GM19438 (cell line): ENCODE measurements at regions not wholly inside any gene's neighbourhood (a gene's known extent, or its start where the extent isn't known, plus 50 kb on each side); places are given as distances from the start of the nearest gene placed in this dataset.

ENCODE experiments used
- ATAC-seq: cut with Tn5 transposase; IDR thresholded peaks from one replicate; pipeline ENCODE4 v1.9.1; 2021; ENCODE audit warnings: low read depth; ENCODE audit not compliant: unreplicated experiment

- ATAC-seq = no peak
Observed at GRCh38 chr9:16322849-16323248, 547.6 kb downstream of the BNC2 start.

- no peak for ATAC-seq
Observed at GRCh38 chr9:16325966-16326365, 544.5 kb downstream of the BNC2 start.

DNA sequence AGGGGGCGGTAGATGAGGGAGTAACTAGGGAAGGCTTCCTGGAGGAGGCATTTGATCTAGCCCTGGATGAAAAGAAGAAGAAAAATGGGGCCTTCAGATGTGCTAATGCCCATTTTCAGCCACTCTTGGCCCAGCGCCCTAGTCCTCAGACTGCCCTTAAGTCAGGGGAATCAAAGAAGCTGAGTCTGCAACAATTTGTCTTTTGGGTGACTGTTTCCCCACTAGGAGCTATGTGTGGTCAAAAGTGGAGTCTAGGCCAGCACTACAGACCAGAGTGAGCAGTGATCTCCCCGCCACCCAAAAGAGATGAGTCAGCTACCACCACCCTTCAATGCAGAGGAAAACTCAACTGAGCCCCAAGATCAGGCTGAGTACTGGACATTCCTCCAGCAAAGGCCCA lies 542.1 kb downstream of the BNC2 start:
- no peak for ATAC-seq

DNA sequence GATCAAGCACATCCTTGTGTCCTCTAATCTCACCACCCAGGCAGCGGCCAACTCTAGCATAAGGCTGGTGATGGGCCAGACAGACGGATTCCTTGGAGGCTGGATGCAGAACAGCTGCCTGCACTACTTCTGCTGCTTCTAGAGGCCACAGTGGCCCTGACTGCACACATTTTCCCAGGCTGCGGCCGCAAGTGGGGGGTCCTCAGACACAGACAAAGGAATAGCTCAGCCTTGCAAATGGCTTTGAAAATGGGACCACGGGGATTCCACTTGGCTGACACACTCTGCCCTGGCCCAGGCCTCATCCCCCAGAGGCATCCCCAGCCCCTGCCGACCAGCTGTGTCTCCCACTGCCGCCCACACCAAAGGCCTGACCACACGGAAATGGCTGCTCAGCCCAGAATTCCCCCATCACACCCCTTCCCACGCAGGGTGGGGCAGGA lies 540.8 kb downstream of the BNC2 start:
- ATAC-seq = no peak

DNA sequence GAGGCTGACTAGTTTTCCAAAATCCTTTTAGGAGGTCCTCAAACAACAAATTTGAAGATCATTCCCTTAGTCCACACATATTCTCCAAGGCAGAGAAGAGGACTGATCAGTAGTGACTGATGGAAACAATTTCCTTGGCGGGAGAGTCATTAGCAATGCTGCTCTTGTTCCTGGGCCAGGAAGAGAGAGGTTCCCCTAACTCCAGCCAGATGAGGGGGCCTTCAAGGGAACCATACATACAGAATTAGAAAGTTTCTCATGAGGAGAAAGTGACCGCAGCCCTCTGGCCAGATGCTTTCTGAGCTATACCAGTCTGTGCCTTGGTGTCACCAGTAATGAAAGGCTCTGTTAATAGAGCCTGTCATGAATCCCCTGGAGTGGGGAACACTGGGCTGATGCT lies 539.4 kb downstream of the BNC2 start:
- no peak for ATAC-seq

DNA sequence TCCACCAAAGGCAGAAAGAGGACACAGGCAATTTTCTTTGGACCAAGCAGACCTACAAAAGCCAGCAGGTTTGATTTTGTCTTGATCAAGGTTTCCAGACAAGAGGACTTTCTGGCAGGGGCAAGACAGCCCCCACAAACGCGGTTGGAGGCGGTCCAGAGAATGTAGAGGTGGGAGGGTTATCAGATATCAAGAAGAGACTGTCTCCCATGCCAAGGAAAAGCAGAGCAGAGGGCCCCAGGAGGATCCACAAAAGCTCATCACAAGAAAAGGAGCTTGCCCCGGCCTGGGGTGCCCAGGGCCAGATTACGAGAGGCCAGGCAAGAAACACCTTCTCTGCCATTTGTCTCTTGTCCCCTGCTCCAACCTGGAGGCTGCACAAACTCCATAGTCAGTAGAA lies 538.9 kb downstream of the BNC2 start:
- no peak for ATAC-seq

DNA sequence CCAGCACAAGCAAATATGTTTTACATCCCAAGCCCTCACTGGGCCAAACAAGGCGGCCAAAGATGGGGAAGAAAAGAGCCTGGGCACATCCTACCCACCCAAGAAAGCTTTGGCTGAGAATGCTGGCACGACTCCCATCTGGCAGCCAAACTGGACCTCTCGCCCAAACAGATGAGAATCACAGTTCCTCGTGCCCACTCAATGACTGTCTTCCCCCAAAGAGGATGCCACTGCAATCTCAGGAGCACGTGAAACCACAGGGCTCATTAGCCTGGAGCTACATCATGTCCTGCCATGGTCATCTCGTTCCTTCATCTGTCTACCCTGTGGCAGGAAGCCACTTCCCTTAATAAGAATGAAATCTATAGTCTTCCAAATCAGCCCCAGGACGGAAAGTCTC lies 536.8 kb downstream of the BNC2 start:
- ATAC-seq = no peak

GRCh38 chr9:16335788-16336580 lies 534.5 kb downstream of the BNC2 start:
- no peak for ATAC-seq

DNA sequence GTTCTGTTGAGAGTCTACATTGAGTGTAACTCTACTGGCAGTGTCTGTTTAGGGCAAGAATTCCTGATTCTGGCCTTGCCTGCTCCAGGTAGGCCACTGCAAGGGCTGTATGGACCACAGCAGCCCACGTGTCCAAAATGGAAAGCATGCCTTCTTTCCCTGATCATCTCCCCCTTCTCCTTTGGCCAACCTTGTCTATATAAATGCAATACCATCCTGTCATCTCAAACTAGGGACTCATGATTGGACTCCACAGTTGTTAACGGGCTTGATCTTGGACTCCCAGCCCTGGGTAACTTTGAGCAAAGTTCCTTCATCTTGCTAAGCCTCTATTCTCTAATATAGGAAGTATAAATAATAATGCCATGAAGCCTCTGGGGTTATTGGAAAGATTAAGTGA lies 533.6 kb downstream of the BNC2 start:
- ATAC-seq = no peak

DNA sequence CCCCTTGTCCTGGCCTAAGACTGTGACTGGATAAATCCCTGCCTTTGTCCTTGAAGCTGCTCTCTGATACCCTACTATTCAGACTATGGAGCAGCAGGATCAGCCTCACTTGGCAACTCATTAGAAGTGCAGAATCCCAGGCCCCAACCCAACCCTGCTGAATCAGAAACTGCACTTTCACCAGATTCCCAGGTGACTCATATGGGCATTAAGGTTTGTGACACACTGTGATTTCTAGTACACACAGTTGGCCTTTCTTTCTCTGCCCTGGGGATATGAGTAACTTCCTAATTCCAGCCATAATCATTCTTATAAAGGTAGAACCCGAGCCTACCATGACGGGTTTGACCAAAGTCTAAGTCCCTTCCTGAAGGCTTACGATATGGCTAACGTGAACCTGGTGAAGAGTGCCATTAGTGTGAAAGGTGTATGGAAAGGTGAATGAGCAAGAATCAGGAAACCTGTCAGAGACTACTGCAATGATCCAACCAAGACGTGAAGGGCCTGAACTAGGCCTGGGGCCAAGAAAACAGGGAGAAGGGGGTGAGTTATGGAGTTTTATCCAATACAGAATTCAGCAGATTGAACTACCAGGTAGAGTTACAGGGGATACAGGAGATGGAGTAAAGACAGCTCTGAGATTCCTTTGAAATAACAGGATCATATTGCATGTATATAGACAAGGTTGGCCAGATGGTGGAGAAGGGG lies 533.0 kb downstream of the BNC2 start:
- no peak for ATAC-seq

- ATAC-seq = no peak
Observed at GRCh38 chr9:16341177-16341576, 529.3 kb downstream of the BNC2 start.

DNA sequence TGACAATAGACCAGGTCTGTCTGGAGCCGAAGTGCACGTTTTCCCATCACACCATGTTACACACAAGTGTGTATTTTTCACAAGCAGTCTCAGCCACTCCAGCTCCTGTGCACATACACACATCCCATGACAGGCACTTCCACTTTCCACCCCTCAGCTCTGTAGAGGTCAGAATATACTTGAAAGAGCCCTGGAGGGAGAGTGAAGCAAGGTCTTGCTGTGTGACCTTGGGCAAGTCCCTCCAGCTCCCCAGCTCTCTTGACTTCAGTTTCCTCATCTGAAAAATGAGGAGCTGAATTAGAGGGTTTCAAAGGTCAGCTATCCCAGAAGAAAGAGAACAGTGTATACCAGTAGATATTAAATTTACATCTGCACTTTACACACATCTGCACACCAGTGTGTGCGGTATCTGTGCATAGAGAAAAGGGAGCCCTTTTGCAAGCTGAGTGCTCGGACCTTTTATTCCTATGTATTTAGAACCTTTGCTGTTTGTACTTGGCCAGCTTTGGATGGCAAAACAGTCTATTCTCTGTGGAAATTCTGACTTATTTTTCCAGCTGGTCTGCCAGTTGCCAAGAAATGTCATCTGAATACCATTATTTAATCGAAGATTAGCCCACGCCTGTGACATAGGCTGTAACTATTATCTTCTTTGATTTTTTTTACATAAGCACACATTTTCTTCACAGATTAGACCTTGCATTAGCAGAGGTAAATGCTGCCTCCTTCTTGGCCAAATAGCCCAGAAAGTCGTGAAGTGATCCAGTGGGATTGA lies 528.0 kb downstream of the BNC2 start:
- ATAC-seq = no peak

DNA sequence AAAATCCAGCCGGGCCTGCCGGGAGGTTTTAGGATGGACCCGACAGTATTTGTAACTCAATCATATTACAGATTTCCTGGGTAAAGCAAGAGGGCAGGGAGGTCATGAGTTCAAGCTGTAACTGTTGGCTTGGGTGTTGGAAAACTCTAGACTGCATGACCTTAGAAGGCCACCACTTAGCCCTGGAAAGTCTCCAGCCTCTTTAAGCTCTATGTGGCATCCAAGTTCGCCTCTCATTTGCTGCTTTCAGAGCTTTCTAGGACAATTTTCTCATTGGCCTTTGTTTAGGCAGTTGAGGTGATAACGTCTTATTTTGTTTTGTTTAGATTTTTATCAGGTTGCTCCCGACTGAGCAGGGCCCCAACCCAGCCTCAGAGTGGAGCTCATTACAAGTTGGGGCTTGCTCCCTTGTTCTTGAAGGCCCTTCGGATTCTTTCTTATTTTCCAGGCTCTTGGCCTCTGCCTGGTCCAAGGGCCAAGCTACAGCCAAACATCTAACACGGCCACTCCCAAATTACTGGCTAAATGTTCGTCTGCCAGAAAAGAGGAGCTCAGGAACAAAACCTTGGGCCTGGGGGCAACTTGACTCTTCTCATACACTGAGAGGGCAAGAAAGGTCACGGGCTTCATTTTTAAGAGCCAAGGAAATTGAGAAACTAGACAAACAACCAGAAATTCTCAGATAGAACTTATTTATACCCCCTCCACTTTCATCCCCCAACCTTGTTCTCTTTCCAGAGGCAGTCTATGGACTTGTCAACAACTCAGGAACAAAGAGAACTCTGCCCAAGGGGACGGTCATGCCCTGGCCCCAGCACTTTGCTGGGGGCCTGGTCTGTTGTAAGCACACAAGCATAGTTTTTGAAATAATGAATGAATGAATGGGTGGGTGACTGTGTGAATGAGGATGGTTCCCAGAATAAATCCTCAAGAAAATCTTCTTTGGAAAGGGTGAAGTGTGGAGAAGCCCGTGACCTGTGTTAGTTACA lies 526.9 kb downstream of the BNC2 start:
- ATAC-seq = no peak

- ATAC-seq = no peak
Observed at GRCh38 chr9:16344343-16344742, 526.1 kb downstream of the BNC2 start.

- no peak for ATAC-seq
Observed at GRCh38 chr9:16345902-16346301, 524.6 kb downstream of the BNC2 start.

DNA sequence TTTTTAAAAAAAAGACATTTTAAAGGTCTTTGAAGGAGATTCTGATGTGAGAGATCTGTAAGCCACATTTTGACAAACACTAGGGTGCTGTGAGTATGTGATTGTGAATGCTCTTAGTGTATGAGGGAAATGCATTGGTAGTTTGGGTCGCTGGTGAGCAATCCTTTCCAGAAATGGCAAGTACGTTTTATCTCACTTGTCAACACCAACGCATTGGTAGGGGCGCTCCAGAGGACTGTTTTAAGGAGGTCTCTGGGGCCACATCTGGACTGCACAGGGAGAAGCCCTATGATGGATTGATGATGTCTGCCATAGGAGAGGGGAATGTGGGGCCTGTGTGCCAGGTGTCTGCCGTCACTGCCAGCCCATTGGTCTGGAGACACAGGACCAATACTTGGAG lies 522.6 kb downstream of the BNC2 start:
- no peak for ATAC-seq

GRCh38 chr9:16348531-16348930 lies 521.9 kb downstream of the BNC2 start:
- no peak for ATAC-seq

DNA sequence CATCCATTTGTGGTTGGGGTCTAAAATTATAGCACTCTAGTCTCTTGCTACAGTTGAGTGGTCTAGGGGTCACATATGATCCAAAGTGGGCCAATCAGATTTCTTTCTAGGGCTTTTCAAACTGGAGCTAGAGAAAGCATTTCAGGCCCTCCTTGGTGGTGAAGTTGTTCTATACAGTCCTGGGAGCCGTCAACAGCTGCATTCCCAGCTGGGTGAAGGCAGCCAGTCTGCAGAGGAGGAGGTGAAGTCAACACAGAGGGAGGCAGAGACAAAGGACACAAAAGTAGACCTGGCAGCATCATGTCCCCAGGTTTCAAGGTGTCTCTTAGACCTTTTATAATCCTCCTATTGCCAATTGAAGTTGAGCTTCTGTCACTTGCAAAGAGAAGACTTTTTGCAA lies 518.2 kb downstream of the BNC2 start:
- ATAC-seq = no peak

DNA sequence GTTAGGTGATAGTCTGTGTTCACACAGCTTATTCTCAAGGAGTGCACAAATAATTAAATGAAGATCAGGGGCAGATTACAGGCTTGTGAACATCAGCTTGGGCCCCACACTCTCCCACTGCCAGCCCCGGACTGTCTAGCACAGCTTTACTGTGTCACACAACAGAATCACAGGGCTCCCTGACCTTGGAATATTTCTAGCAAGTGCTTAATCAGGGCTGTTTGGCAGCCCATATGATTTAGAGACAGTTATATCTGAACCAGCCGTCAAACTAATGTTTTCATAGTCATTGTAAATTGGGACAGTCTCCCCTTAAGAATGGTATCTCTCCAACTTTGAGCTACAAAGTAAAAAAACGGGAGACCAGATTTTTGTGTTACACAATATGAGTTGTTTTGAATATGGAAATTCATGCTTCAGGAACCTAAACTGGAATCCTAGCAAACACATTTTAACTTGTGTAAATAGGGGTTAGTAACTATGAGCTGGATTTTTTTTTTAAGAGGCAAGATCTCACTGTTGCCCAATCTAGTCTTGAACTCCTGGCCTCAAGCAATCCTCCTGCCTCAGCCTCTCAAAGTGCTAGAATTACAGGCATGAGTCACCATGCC lies 517.6 kb downstream of the BNC2 start:
- no peak for ATAC-seq
